ENCODE measurements at regions not wholly inside any gene's neighbourhood (a gene's known extent, or its start where the extent isn't known, plus 50 kb on each side); places are given as distances from the start of the nearest gene placed in this dataset.

GRCh38 chr14:88129306-88130056 is 124.5 kb downstream of the GPR65 start:
- DNase-seq (ENCODE audit: low read depth) = peak; percentile 77
- no peak overlapping the region for H3K4me3 ChIP-seq (ENCODE audit: low read depth, low read length)
- TF ChIP-seq, protein P1, sequence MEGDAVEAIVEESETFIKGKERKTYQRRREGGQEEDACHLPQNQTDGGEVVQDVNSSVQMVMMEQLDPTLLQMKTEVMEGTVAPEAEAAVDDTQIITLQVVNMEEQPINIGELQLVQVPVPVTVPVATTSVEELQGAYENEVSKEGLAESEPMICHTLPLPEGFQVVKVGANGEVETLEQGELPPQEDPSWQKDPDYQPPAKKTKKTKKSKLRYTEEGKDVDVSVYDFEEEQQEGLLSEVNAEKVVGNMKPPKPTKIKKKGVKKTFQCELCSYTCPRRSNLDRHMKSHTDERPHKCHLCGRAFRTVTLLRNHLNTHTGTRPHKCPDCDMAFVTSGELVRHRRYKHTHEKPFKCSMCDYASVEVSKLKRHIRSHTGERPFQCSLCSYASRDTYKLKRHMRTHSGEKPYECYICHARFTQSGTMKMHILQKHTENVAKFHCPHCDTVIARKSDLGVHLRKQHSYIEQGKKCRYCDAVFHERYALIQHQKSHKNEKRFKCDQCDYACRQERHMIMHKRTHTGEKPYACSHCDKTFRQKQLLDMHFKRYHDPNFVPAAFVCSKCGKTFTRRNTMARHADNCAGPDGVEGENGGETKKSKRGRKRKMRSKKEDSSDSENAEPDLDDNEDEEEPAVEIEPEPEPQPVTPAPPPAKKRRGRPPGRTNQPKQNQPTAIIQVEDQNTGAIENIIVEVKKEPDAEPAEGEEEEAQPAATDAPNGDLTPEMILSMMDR (IDR thresholded peaks at IDR 0.05; ENCODE audit: low read depth, low read length) = no peak
- TF ChIP-seq POLR2A (IDR thresholded peaks at IDR 0.05; ENCODE audit: extremely low read depth, insufficient read length) (no peak), MYC (IDR thresholded peaks at IDR 0.05; ENCODE audit: low read depth, low read length) (no peak), MAX (IDR thresholded peaks at IDR 0.05; ENCODE audit: low read depth, low read length) (no peak)

GRCh38 chr14:88130057-88130432 is 125.1 kb downstream of the GPR65 start:
- H3K4me3 ChIP-seq (ENCODE audit: low read depth, low read length) = no peak overlapping the region
- TF ChIP-seq MAX (IDR thresholded peaks at IDR 0.05; ENCODE audit: low read depth, low read length) = no peak
- DNase-seq (ENCODE audit: low read depth) = no peak

Measured in NB4 (cell line).